Kidney (tissue), 13 donors: ENCODE measurements at regions not wholly inside any gene's neighbourhood (a gene's known extent, or its start where the extent isn't known, plus 50 kb on each side); places are given as distances from the start of the nearest gene placed in this dataset.

ENCODE experiments used
- DNase-seq, 5 donors: peaks; one replicate each; pipeline ENCODE4 v3.0.0-alpha.2; 2013 to 2020
- FAIRE-seq: peaks from 2 replicates; lab custom pipeline; 2012; peaks lifted over from hg19 to GRCh38; lab: Jason Lieb, UNC
- H3K27ac ChIP-seq, 2 donors: one replicate each; pipeline ENCODE4 v1.7.0; 2013; ENCODE audit warnings: low read depth in 2 of 2, low read length in 2 of 2, inconsistent platforms in 1 of 2
- H3K27me3 ChIP-seq: one replicate; pipeline ENCODE4 v1.7.1; 2013; ENCODE audit warnings: low read length, inconsistent platforms; ENCODE audit not compliant: control insufficient read depth, insufficient read depth
- H3K36me3 ChIP-seq, 3 donors: one replicate each; pipeline versions ENCODE4 v1.7.0 to v1.7.1; 2013; ENCODE audit warnings: low read length in 3 of 3, control low read depth in 1 of 3, inconsistent platforms in 1 of 3; ENCODE audit not compliant: insufficient read depth in 3 of 3, control insufficient read depth in 2 of 3
- H3K4me1 ChIP-seq, 3 donors: one replicate each; pipeline versions ENCODE4 v1.7.0 to v1.7.1; 2013; ENCODE audit warnings: low read length in 3 of 3, inconsistent platforms in 1 of 3, low read depth in 1 of 3; ENCODE audit not compliant: control insufficient read depth in 2 of 3, insufficient read depth in 2 of 3
- H3K4me3 ChIP-seq, 3 donors: one replicate each; pipeline versions ENCODE4 v1.7.0 to v1.8.1; 2013; ENCODE audit warnings: low read length in 3 of 3, control low read depth in 1 of 3, inconsistent platforms in 1 of 3
- H3K9ac ChIP-seq, 3 donors: one replicate each; pipeline versions ENCODE4 v1.7.0 to v1.7.1; 2013; ENCODE audit warnings: low read length in 3 of 3, control low read depth in 1 of 3, inconsistent platforms in 1 of 3
- H3K9me3 ChIP-seq, 3 donors: one replicate each; pipeline versions ENCODE4 v1.7.0 to v1.7.1; 2013; ENCODE audit warnings: low read length in 3 of 3, control low read depth in 1 of 3, inconsistent platforms in 1 of 3; ENCODE audit not compliant: control insufficient read depth in 2 of 3, insufficient read depth in 1 of 3
- CTCF ChIP-seq: IDR thresholded peaks from 3 replicates; pipeline ENCODE4 v1.5.1; 2012; ENCODE audit warnings: mild to moderate bottlenecking, moderate library complexity, borderline replicate concordance; ENCODE audit not compliant: insufficient read depth; ENCODE audit errors: extremely low read depth
- intact Hi-C: fragments of 100-400 bp; cut with DNase I; formaldehyde crosslinking; loops from one replicate; pipeline ENCODE4 v1.11.1; 2022
- donor health status: control.
- donor health status: control.
- donor health status: control.
- donor health status: control.
- donor health status: control.
- donor health status: DM: yes; HTN: yes; CAD: no.
- donor health status: Normal renal cell carcinoma (clear cell type).

DNA sequence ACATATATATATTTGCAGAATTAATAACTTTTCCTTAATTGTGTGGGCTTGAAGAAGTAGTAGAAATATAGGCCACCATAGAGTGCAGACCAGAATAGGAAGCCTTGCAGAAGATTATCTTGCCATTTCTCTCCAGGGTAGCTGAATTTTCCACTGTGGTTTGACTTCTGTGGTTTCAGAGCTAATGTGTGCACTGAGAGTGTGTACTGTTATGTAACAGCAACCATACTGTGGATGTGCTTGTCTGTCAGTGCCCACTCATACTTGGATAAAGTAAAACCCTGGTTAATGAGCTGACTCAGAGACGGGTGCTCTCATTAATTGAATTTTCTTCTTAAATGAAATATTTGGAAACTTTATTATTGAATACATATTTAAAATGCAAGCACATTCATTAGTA is 57.2 kb downstream of the CEP43 start:
- H3K9me3 ChIP-seq, result no peaks in the 10 kb centered on the region
- intact Hi-C loops, result no loop called here
- TF ChIP-seq CTCF, result no peak
- H3K36me3 ChIP-seq, result no peaks in the 10 kb centered on the region
- FAIRE-seq (no peak), DNase-seq (no peak)
- H3K4me1 ChIP-seq, result no peaks in the 10 kb centered on the region
- H3K27ac ChIP-seq, result no peak overlapping the region
- H3K27me3 ChIP-seq, result no peaks in the 10 kb centered on the region
- H3K4me3 ChIP-seq, result no peak overlapping the region
- no peak overlapping the region for H3K9ac ChIP-seq

DNA sequence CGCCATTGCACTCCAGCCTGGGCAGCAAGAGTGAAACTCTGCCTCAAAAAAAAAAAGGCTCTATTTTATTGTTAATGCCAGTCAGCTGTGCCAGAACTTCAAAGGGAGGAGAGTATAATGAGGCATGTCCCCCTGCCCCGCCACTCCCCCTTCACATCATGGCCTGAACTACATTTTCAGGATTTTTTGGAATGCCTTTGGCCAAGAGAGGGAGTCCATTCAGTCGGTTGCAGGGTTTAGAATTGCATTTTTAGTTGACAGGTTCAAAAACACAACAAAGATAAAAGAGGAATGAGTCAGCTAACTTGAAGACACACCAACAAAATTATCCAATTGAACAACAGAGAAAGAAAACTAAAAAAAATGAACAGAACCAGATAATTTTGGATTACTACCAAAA is 59.1 kb downstream of the CEP43 start:
- Histone ChIP-seq H3K27ac (no peak overlapping the region), H3K9ac (no peak overlapping the region), H3K36me3 (no peaks in the 10 kb centered on the region), H3K27me3 (no peaks in the 10 kb centered on the region), H3K4me3 (no peak overlapping the region), H3K4me1 (no peaks in the 10 kb centered on the region), H3K9me3 (no peaks in the 10 kb centered on the region)
- intact Hi-C loops, result no loop called here
- DNase-seq (peak in 1 of 5 donors; percentile 48), FAIRE-seq (no peak)
- no peak for TF ChIP-seq CTCF
